Spinal cord (tissue), 9 donors: ENCODE measurements at regions not wholly inside any gene's neighbourhood (a gene's known extent, or its start where the extent isn't known, plus 50 kb on each side); places are given as distances from the start of the nearest gene placed in this dataset.

Source experiments
- DNase-seq, 6 donors: peaks; one replicate each; pipeline versions ENCODE4 v3.0.0 to v3.0.0-alpha.2; 2013 to 2015; ENCODE audit warnings: low spot score in 6 of 6, low read depth in 4 of 6
- H3K27ac ChIP-seq: one replicate; pipeline ENCODE4 v1.5.1; 2013; ENCODE audit warnings: low read depth, low read length, control low read depth
- H3K27me3 ChIP-seq: one replicate; pipeline ENCODE4 v1.6.1; 2013; ENCODE audit warnings: low read length; ENCODE audit not compliant: control insufficient read depth, insufficient read depth
- H3K36me3 ChIP-seq: one replicate; pipeline ENCODE4 v1.6.1; 2013; ENCODE audit warnings: low read length; ENCODE audit not compliant: control insufficient read depth, insufficient read depth
- H3K4me1 ChIP-seq: one replicate; pipeline ENCODE4 v1.6.1; 2013; ENCODE audit warnings: low read length; ENCODE audit not compliant: control insufficient read depth, insufficient read depth
- H3K4me3 ChIP-seq: one replicate; pipeline ENCODE4 v1.5.1; 2013; ENCODE audit warnings: low read depth, low read length, control low read depth
- H3K9me3 ChIP-seq: one replicate; pipeline ENCODE4 v1.6.1; 2013; ENCODE audit warnings: low read length; ENCODE audit not compliant: control insufficient read depth, insufficient read depth
- WGBS: methylation state at CpG from one replicate; pipeline ENCODE4 v1.1.5; 2013; ENCODE audit warnings: missing lambda C conversion rate; ENCODE audit not compliant: insufficient coverage; 5-methylcytosine and 5-hydroxymethylcytosine counted together
- donor health status: healthy.

DNA sequence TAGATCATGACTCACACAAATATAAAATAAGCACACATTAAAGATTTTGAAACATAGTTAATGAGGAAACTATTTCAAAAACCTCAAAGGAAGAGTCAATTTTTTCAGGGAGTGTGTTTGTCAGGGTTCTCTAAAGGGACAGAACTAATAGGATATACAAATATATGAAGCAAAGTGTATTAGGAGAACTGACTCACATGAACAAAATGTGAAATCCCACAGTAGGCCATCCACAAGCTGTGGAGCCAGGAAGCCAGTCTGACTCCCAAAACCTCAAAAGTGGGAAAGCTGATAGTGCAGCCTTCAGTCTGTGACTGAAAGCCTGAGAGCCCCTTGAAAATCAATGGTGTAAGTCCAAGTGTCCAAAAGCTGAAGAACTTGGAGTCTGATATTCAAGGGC, 898.0 kb upstream of the EYS start:
- Histone ChIP-seq H3K27me3 (no peaks in the 10 kb centered on the region), H3K27ac (no peak overlapping the region), H3K36me3 (no peaks in the 10 kb centered on the region), H3K4me3 (no peak overlapping the region), H3K9me3 (no peaks in the 10 kb centered on the region), H3K4me1 (no peaks in the 10 kb centered on the region)
- DNase-seq = no peak

GRCh38 chr6:66599541-66599940, 892.5 kb upstream of the EYS start:
- no peak overlapping the region for H3K4me3 ChIP-seq
- H3K4me1 ChIP-seq = no peaks in the 10 kb centered on the region
- 90% methylated on average over 2 of the region's 4 CpGs for WGBS
- H3K27me3 ChIP-seq = no peaks in the 10 kb centered on the region
- no peaks in the 10 kb centered on the region for H3K36me3 ChIP-seq
- no peak overlapping the region for H3K27ac ChIP-seq
- DNase-seq = no peak
- peaks cover 1% of the 10 kb centered on the region for H3K9me3 ChIP-seq

GRCh38 chr6:66578362-66578761, 871.3 kb upstream of the EYS start:
- Histone ChIP-seq H3K36me3 (no peaks in the 10 kb centered on the region), H3K4me3 (no peak overlapping the region), H3K4me1 (no peaks in the 10 kb centered on the region), H3K27me3 (no peaks in the 10 kb centered on the region), H3K27ac (no peak overlapping the region), H3K9me3 (no peaks in the 10 kb centered on the region)
- no peak for DNase-seq
- WGBS = 90% methylated on average over 3 of the region's 4 CpGs

- Histone ChIP-seq H3K9me3 (no peaks in the 10 kb centered on the region), H3K27ac (no peak overlapping the region), H3K4me1 (no peaks in the 10 kb centered on the region), H3K36me3 (no peaks in the 10 kb centered on the region), H3K27me3 (no peaks in the 10 kb centered on the region), H3K4me3 (no peak overlapping the region)
- 100% methylated on average over 1 of the region's 4 CpGs for WGBS
- no peak for DNase-seq
Measured at GRCh38 chr6:66568271-66568670, 861.2 kb upstream of the EYS start.

DNA sequence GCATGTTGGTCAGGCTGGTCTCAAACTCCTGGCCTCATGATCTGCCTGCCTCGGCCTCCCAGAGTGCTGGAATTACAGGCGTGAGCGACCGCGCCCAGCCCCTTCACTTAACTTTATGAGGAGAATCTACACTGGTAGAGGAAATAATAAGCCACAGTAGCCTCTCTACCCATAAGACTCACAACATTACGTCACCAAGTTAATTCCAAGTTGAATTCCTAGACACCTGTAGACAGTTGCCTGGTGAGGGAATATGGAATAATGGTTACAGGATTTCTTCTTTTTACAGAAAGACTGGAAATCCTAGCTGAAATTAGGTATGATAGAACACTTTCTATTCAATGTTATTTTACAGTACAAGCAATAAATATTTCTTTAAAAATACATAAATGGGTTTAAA, 854.5 kb upstream of the EYS start:
- Histone ChIP-seq H3K36me3 (no peaks in the 10 kb centered on the region), H3K4me1 (no peaks in the 10 kb centered on the region), H3K4me3 (no peak overlapping the region), H3K27me3 (no peaks in the 10 kb centered on the region), H3K9me3 (peaks cover 2% of the 10 kb centered on the region), H3K27ac (no peak overlapping the region)
- no CpG with 5 or more reads among the region's 6 CpGs for WGBS
- DNase-seq = no peak

GRCh38 chr6:66558189-66558588, 851.2 kb upstream of the EYS start:
- Histone ChIP-seq H3K9me3 (peaks cover 2% of the 10 kb centered on the region), H3K4me1 (no peaks in the 10 kb centered on the region), H3K27me3 (no peaks in the 10 kb centered on the region), H3K27ac (no peak overlapping the region), H3K4me3 (no peak overlapping the region), H3K36me3 (no peaks in the 10 kb centered on the region)
- DNase-seq = no peak

- WGBS = no CpG with 5 or more reads among the region's 1 CpG
- H3K27ac ChIP-seq = no peak overlapping the region
Measured at GRCh38 chr6:66556936-66557335, 849.9 kb upstream of the EYS start.

GRCh38 chr6:66555082-66555481, 848.1 kb upstream of the EYS start:
- H3K27ac ChIP-seq = no peak overlapping the region
- peaks cover 2% of the 10 kb centered on the region for H3K9me3 ChIP-seq
- H3K27me3 ChIP-seq = no peaks in the 10 kb centered on the region
- 86% methylated on average over 1 of the region's 1 CpG for WGBS
- no peak overlapping the region for H3K4me3 ChIP-seq
- H3K36me3 ChIP-seq = no peaks in the 10 kb centered on the region
- H3K4me1 ChIP-seq = no peaks in the 10 kb centered on the region
- DNase-seq = no peak

More at GRCh38 chr6:66556936-66557335, 849.9 kb upstream of the EYS start:
- H3K4me3 ChIP-seq = no peak overlapping the region
- DNase-seq = no peak
- no peaks in the 10 kb centered on the region for H3K4me1 ChIP-seq
- peaks cover 2% of the 10 kb centered on the region for H3K9me3 ChIP-seq
- H3K27me3 ChIP-seq = no peaks in the 10 kb centered on the region
- H3K36me3 ChIP-seq = no peaks in the 10 kb centered on the region

DNA sequence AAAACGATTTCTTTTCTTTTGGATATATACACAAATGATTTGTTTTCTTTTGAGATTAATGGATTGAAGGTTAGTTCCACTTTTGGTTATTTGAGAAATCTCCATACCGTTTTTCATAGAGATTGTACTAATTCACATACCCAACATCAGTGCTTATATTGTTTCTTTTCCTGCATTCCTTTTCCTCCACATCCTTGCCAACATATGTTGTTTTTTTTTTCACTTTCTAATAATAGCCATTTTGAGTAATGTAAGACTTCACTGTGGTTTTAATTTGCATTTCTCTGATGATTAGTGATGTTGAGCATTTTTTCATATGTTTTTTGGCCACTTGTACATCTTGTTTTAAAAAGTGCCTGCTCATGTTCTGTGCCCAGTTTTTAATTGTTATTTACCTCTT, 846.4 kb upstream of the EYS start:
- no CpG with 5 or more reads among the region's 2 CpGs for WGBS
- no peaks in the 10 kb centered on the region for H3K4me1 ChIP-seq
- no peak for DNase-seq
- no peak overlapping the region for H3K4me3 ChIP-seq
- H3K27me3 ChIP-seq = no peaks in the 10 kb centered on the region
- peaks cover 2% of the 10 kb centered on the region for H3K9me3 ChIP-seq
- no peaks in the 10 kb centered on the region for H3K36me3 ChIP-seq
- no peak overlapping the region for H3K27ac ChIP-seq

GRCh38 chr6:66538551-66539135, 831.6 kb upstream of the EYS start:
- DNase-seq = peak in 4 of 6 donors; percentile 2 to 60 (median 32)
- H3K27me3 ChIP-seq = no peaks in the 10 kb centered on the region
- no peaks in the 10 kb centered on the region for H3K4me1 ChIP-seq
- peaks cover 2% of the 10 kb centered on the region for H3K9me3 ChIP-seq
- H3K27ac ChIP-seq = no peak overlapping the region
- no peaks in the 10 kb centered on the region for H3K36me3 ChIP-seq
- WGBS = no CpG with 5 or more reads among the region's 1 CpG
- no peak overlapping the region for H3K4me3 ChIP-seq
